ENCODE measurements at regions not wholly inside any gene's neighbourhood (a gene's known extent, or its start where the extent isn't known, plus 50 kb on each side); places are given as distances from the start of the nearest gene placed in this dataset.

DNA sequence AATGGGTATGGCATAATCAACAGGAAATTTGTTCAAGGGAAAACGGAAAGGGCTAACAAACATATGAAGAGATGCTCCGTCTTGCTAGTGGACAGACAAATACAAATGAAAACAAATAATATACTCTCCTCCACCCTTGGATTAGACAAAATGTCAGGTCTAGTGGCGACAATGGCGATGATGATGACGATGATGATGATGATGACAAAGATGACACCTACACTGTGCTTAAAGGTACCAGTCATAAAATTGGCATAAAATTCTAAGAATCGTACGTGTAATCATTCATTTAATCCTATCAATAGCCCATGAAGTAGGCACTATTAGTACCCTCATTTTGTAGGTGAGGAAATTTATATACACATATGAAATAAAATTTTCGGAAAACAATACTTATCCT, 174.6 kb downstream of the PMP22 start:
- TF ChIP-seq CTCF (IDR thresholded peaks at IDR 0.05; ENCODE audit: low read length), result no peak
- TF ChIP-seq EZH2 (IDR thresholded peaks at IDR 0.05; ENCODE audit: borderline replicate concordance, low read length), result no peak
